ENCODE measurements at regions not wholly inside any gene's neighbourhood (a gene's known extent, or its start where the extent isn't known, plus 50 kb on each side); places are given as distances from the start of the nearest gene placed in this dataset.

DNA sequence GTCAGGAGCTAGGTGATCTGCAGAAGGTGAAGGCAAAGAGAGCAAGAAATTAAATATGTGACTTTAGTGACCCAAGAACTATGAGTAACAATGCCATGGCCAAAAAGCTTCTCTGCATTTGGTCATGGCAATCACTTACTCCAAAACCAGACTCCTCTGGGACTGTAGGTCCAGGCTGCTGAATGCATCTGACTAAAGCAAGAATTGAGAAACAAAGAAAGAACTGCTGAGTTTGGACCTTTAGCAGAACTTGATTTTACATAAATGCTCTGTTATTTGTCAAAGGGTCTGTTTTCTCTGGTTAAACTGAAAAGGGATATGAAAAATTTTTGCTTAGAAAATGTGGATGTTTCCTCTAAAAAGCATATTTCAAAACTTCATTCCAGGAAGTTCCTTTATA, 1102.2 kb downstream of the IGSF11 start:
- TF ChIP-seq EZH2 (IDR thresholded peaks at IDR 0.05; ENCODE audit: insufficient read depth, poor library complexity, severe bottlenecking) (no peak), EZH2phosphoT487 (IDR thresholded peaks at IDR 0.05; ENCODE audit: insufficient read depth, low read depth) (no peak)

Measured in GM23248 (cell line).